Neural crest cell (in vitro differentiated cells): ENCODE measurements at regions not wholly inside any gene's neighbourhood (a gene's known extent, or its start where the extent isn't known, plus 50 kb on each side); places are given as distances from the start of the nearest gene placed in this dataset.

ENCODE experiments used
- DNase-seq: peaks from one replicate; pipeline ENCODE4 v3.0.0; 2021; ENCODE audit warnings: low read depth, mixed read lengths, low spot score
- H3K27ac Mint-ChIP-seq: one replicate; pipeline ENCODE4 v1.8.0; 2021; ENCODE audit warnings: mild to moderate bottlenecking, mixed read lengths; ENCODE audit not compliant: unreplicated experiment
- H3K27me3 Mint-ChIP-seq: 2 replicates; pipeline ENCODE4 v1.8.0; 2021; ENCODE audit warnings: low read depth, mild to moderate bottlenecking, mixed read lengths
- H3K36me3 Mint-ChIP-seq: 2 replicates; pipeline ENCODE4 v1.8.0; 2021; ENCODE audit warnings: low read depth, mild to moderate bottlenecking, mixed read lengths
- H3K4me1 Mint-ChIP-seq: 2 replicates; pipeline ENCODE4 v1.8.0; 2021; ENCODE audit warnings: mixed read lengths
- H3K4me3 Mint-ChIP-seq: one replicate; pipeline ENCODE4 v1.8.0; 2021; ENCODE audit warnings: mild to moderate bottlenecking, mixed read lengths
- H3K9me3 Mint-ChIP-seq: 2 replicates; pipeline ENCODE4 v1.8.0; 2021; ENCODE audit warnings: mixed read lengths
- TF ChIP-seq, protein P1 (sequence below): fragments of 200-600 bp; sonication (generic); conservative IDR thresholded peaks from 2 replicates; pipeline ENCODE4 v1.5.0; 2021; ENCODE audit warnings: antibody characterized with exemption, mild to moderate bottlenecking

DNA sequence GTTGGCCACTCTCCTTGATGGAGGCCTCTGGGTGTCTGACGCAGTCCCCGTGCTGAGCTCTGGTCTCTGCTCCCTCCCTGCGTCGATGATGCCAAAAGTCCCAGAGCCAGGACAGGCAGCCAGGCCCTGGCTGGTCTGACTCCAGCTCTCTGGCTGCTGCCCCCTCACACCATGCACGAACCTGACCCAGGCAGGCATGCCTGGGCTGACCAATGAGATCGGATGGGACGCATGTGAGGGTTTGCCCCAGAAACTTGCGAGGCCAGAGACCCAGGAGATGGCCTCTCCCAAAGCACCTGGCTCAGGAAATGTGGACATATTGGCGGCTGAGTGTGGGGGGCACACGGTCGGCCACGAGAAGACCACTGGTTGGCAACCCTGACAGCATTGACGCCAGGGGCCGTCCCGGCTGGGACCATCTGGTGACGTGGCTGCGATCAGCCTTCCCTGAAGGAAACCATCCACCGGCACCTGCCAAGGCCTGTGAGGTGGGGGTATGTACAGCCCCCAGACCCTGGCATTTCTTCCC is 51.2 kb upstream of the FRMD1 start:
- Mint-ChIP-seq H3K9me3 (no peaks in the 10 kb centered on the region), H3K27ac (no peak overlapping the region), H3K36me3 (no peaks in the 10 kb centered on the region), H3K4me3 (no peak overlapping the region), H3K27me3 (peaks cover 25% of the 10 kb centered on the region), H3K4me1 (peaks cover 15% of the 10 kb centered on the region)
- TF ChIP-seq, protein P1, sequence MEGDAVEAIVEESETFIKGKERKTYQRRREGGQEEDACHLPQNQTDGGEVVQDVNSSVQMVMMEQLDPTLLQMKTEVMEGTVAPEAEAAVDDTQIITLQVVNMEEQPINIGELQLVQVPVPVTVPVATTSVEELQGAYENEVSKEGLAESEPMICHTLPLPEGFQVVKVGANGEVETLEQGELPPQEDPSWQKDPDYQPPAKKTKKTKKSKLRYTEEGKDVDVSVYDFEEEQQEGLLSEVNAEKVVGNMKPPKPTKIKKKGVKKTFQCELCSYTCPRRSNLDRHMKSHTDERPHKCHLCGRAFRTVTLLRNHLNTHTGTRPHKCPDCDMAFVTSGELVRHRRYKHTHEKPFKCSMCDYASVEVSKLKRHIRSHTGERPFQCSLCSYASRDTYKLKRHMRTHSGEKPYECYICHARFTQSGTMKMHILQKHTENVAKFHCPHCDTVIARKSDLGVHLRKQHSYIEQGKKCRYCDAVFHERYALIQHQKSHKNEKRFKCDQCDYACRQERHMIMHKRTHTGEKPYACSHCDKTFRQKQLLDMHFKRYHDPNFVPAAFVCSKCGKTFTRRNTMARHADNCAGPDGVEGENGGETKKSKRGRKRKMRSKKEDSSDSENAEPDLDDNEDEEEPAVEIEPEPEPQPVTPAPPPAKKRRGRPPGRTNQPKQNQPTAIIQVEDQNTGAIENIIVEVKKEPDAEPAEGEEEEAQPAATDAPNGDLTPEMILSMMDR = no peak
- no peak for DNase-seq

DNA sequence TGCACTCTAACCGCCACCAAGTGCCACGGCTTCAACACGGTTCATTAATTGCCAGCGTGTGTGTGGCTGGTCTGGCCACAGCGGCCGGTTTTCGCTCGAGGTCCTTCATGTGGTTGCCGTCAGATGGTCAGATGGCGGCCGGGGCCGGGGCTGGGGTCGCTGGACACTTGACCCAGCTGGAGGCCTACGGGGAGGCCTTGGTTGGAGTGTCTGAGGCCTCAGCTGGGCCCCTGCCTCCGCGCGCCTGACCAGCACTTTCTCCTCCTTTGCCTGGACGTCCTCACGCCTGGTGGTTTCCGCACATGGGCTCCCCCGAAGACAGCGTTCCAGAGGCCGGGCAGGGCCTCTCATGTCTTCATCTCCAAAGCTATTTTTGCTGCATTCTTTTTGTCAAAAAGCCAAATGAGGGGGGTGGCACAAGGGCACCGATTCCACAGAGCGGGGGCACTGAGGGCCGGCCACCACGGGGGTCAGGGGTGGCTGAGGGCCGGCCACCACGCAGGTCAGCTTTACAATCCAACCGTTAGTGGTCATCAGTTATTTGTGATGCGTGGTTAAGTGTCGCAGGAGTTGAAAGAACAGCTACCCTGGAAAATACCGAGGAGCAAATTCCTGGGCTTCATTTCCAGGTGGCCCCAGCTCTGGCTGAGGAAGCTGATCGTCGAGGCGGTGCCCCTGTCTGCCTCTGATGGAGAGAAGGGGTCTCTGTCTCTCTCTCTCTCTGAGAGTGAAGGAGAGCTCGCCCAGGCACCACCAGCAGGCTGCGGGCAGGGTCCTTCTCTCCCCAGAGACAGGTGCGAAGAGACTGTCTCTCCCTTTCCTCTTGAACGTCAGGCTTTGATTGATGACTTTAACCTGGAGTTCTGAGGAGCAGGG is 50.5 kb upstream of the FRMD1 start:
- Mint-ChIP-seq H3K27me3 (peaks cover 25% of the 10 kb centered on the region), H3K4me3 (no peak overlapping the region), H3K36me3 (no peaks in the 10 kb centered on the region), H3K9me3 (no peaks in the 10 kb centered on the region), H3K27ac (no peak overlapping the region), H3K4me1 (peaks cover 15% of the 10 kb centered on the region)
- DNase-seq = no peak
- TF ChIP-seq, protein P1 = no peak

DNA sequence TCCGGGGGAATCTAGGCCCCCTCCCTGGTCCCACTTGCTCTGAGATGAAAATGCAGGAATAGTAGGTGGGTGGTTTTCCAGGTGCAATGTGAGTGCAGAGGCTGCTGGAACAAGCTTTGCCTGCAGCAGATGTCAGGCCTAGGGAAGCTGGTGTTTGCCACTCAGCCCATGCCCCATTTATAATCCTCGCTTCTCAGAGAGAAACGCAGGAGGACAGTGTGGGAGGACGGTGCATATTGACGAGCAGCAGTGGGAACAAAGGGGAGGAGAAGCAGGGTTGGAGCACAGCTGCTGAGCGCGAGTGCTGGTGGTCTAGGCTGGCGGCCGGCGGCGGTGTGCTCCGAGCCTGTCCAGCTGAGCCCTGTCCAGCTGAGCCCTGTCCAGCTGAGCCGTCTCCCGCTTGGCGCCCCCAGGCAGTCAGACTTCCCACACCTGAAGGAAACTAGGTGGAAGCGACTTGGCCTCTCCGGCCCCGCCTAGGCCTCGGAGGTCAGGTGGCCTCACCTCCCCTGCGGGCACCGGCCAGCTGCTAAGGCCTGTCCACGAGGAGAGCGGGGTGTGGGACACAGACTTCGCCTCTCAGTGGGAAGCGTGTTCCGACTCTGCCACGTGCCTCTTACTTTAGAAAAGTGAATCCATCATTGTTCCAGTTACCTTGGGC is 49.7 kb upstream of the FRMD1 start:
- Mint-ChIP-seq H3K27me3 (peaks cover 24% of the 10 kb centered on the region), H3K27ac (no peak overlapping the region), H3K36me3 (no peaks in the 10 kb centered on the region), H3K9me3 (no peaks in the 10 kb centered on the region), H3K4me1 (peaks cover 15% of the 10 kb centered on the region), H3K4me3 (no peak overlapping the region)
- TF ChIP-seq, protein P1 = no peak
- DNase-seq = no peak
